ENCODE measurements at regions not wholly inside any gene's neighbourhood (a gene's known extent, or its start where the extent isn't known, plus 50 kb on each side); places are given as distances from the start of the nearest gene placed in this dataset.

GRCh38 chr6:16883414-16883813, 122.2 kb upstream of the ATXN1 start:
- TF ChIP-seq CTCF (IDR thresholded peaks at IDR 0.05) (no peak), POLR2AphosphoS5 (IDR thresholded peaks at IDR 0.05) (no peak), POLR2A (IDR thresholded peaks at IDR 0.05) (no peak)
